RWPE1 (cell line): ENCODE measurements at regions not wholly inside any gene's neighbourhood (a gene's known extent, or its start where the extent isn't known, plus 50 kb on each side); places are given as distances from the start of the nearest gene placed in this dataset.

Source experiments
- CTCF ChIA-PET: fragments of 350-600 bp; sonication (Branson Sonifier 250); formaldehyde crosslinking; extraction: SDS; loops from one replicate; lab custom pipeline; 2021; lab: Yijun Ruan, JAX
- POLR2A ChIA-PET: fragments of 400-600 bp; formaldehyde crosslinking; extraction: SDS; loops from one replicate; lab custom pipeline; 2020; ENCODE audit warnings: antibody characterized with exemption; ENCODE audit not compliant: low non-redundant PET; lab: Yijun Ruan, JAX
- DNase-seq: peaks from one replicate; pipeline ENCODE4 v3.0.0; 2012; ENCODE audit warnings: low spot score
- H3K27ac ChIP-seq: fragments of 450-650 bp; 2 replicates; pipeline ENCODE4 v1.5.1; 2017
- CTCF ChIP-seq: fragments of 450-650 bp; conservative IDR thresholded peaks from 2 replicates; pipeline ENCODE4 v1.5.1; 2017; ENCODE audit warnings: low read depth, mild to moderate bottlenecking

DNA sequence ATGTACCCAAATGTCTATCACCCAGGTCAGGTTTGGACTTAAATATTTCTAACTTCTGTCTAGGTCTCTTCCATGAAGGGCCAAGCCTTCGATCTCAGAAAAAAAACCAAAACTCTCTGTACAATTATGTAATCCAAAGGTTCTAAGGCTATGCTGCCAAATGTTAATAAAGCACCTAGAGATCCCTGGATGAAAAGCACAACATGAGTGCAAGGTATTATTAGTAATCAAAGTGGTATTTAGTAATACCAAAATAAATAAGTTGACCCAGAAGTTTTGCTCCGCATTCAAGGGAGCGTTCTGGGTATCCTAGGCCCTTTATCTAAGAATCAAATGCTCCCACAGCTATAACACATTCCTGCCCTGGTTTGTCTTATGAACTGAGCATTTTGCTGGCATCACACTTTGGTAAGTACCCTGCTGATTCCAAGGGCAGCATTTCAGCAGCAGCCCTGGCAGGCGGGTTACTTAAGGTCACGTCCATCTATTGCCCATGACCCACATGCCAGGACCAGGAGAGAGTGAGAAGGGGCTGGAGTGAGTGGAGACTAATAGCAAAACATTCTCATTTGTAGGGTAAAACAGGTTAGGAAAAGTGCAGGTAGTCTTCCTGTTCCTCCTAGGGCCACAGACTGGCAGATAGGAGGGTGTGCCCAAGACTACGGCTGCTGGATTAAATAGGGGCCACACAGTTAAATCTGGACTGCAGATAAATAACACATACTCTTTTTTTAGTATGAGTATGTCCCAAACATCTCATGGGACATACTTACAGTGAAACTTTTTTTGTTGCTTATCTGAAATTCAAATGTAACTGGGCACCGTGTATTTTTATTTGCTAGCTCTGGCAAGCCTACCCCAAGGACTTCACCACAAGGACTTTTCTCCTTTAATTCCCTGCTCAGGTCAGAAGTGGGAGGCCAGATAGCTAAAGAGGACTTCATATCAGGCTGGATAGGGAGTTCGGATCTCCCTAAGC is 76.0 kb upstream of the SNRK start:
- H3K27ac ChIP-seq = no peak overlapping the region
- TF ChIP-seq CTCF = no peak
- CTCF ChIA-PET = no interaction called here
- POLR2A ChIA-PET = no interaction called here
- DNase-seq = no peak

DNA sequence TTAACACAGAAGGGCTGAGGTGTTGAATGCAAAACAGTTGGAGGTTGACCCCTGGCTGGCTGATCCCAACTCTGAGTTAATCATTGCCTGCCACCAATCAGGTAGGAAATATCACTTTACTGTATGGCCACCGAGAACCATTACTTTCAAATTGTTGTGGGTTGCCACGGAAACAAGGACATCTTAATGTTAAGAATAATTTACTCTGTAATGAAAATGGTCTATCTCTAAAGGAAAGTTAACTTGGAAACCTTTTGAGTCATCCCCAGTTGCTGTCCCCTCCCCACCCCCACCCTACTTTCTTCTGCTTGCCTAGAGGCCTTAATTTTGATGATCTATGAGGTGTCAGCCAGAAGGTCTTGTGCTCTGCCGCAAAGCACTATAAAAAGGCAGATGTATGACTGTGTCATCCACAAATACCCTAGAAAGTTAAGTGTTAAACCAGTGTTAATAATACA is 78.7 kb upstream of the SNRK start:
- DNase-seq = no peak
- POLR2A ChIA-PET = no interaction called here

GRCh38 chr3:43206632-43207031 is 79.7 kb upstream of the SNRK start:
- ChIA-PET CTCF (no interaction called here), POLR2A (no interaction called here)
- no peak overlapping the region for H3K27ac ChIP-seq
- no peak for TF ChIP-seq CTCF
- DNase-seq = no peak

More for the DNA sequence above, 78.7 kb upstream of the SNRK start:
- CTCF ChIA-PET = no interaction called here
- H3K27ac ChIP-seq = no peak overlapping the region
- TF ChIP-seq CTCF = no peak

- no peak overlapping the region for H3K27ac ChIP-seq
- ChIA-PET POLR2A (no interaction called here), CTCF (no interaction called here)
- DNase-seq = no peak
- TF ChIP-seq CTCF = no peak
Observed at GRCh38 chr3:43206105-43206504, 80.2 kb upstream of the SNRK start.

GRCh38 chr3:43203022-43203421 is 83.3 kb upstream of the SNRK start:
- ChIA-PET POLR2A (no interaction called here), CTCF (no interaction called here)
- no peak for DNase-seq
- no peak for TF ChIP-seq CTCF
- no peak overlapping the region for H3K27ac ChIP-seq

DNA sequence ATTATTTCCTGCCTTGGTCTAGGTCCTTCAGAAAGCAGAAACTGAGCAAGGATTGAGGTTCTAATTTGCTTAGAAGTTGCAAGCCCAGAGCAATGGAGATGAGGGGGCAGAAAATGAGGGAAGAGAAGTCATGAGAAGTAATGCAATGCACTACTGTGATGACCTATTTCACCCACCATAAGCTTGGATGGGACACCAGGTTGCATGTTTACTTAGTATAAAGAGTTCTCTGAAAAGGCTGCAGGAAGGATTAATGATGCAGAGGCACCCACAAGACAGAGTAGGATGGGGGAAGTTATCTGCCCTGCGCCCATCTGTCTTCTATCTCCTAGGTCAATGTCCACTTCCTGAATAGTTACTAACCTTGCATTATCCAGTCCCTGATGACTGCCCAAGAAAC is 84.8 kb upstream of the SNRK start:
- H3K27ac ChIP-seq = no peak overlapping the region
- no peak for TF ChIP-seq CTCF
- CTCF ChIA-PET = no interaction called here
- POLR2A ChIA-PET = no interaction called here
- DNase-seq = no peak
